HEK293 (cell line): ENCODE measurements at regions not wholly inside any gene's neighbourhood (a gene's known extent, or its start where the extent isn't known, plus 50 kb on each side); places are given as distances from the start of the nearest gene placed in this dataset.

Experiments used
- ZBTB21 ChIP-seq: fragments of 450-650 bp; formaldehyde crosslinking; IDR thresholded peaks from 2 replicates; pipeline ENCODE4 v1.5.1; 2017; ENCODE audit warnings: missing biosample characterization, missing genetic modification characterization
- ZNF138 ChIP-seq: fragments of 450-650 bp; formaldehyde crosslinking; IDR thresholded peaks from 2 replicates; pipeline ENCODE4 v1.5.1; 2016; ENCODE audit warnings: missing biosample characterization, missing genetic modification characterization, borderline replicate concordance
- ZNF155 ChIP-seq: fragments of 450-650 bp; formaldehyde crosslinking; IDR thresholded peaks from 2 replicates; pipeline ENCODE4 v1.5.1; 2016; ENCODE audit warnings: missing biosample characterization, missing genetic modification characterization
- ZNF184 ChIP-seq: fragments of 450-650 bp; IDR thresholded peaks from 2 replicates; pipeline ENCODE4 v1.5.1; 2018; ENCODE audit warnings: missing biosample characterization, mild to moderate bottlenecking, missing genetic modification characterization
- ZNF350 ChIP-seq: fragments of 450-650 bp; formaldehyde crosslinking; IDR thresholded peaks from 2 replicates; pipeline ENCODE4 v1.5.0; 2017; ENCODE audit warnings: missing biosample characterization, mild to moderate bottlenecking, missing genetic modification characterization
- ZNF394 ChIP-seq: fragments of 450-650 bp; formaldehyde crosslinking; IDR thresholded peaks from 2 replicates; pipeline ENCODE4 v1.5.1; 2016; ENCODE audit warnings: missing biosample characterization, missing genetic modification characterization, mild to moderate bottlenecking, moderate library complexity, borderline replicate concordance
- TF ChIP-seq, protein P1 (sequence below): fragments of 450-650 bp; formaldehyde crosslinking; IDR thresholded peaks from 2 replicates; pipeline ENCODE4 v1.5.1; 2016; ENCODE audit warnings: missing biosample characterization, missing genetic modification characterization
- TF ChIP-seq, protein P2 (sequence below): fragments of 450-650 bp; formaldehyde crosslinking; IDR thresholded peaks from 2 replicates; pipeline ENCODE4 v1.5.1; 2016; ENCODE audit warnings: missing biosample characterization, missing genetic modification characterization
- TF ChIP-seq, protein P3 (sequence below): fragments of 450-650 bp; formaldehyde crosslinking; IDR thresholded peaks from 2 replicates; pipeline ENCODE4 v1.5.1; 2016; ENCODE audit warnings: missing biosample characterization, missing genetic modification characterization
- TF ChIP-seq, protein P4 (sequence below): fragments of 450-650 bp; formaldehyde crosslinking; IDR thresholded peaks from 2 replicates; pipeline ENCODE4 v1.5.1; 2016; ENCODE audit warnings: missing biosample characterization, missing genetic modification characterization, low read depth
- TF ChIP-seq, protein P5 (sequence below): fragments of 450-650 bp; formaldehyde crosslinking; IDR thresholded peaks from 2 replicates; pipeline ENCODE4 v1.5.1; 2016; ENCODE audit warnings: missing biosample characterization, missing genetic modification characterization

GRCh38 chr6:139834232-139834631 is 459.8 kb upstream of the CITED2 start:
- TF ChIP-seq, protein P1, sequence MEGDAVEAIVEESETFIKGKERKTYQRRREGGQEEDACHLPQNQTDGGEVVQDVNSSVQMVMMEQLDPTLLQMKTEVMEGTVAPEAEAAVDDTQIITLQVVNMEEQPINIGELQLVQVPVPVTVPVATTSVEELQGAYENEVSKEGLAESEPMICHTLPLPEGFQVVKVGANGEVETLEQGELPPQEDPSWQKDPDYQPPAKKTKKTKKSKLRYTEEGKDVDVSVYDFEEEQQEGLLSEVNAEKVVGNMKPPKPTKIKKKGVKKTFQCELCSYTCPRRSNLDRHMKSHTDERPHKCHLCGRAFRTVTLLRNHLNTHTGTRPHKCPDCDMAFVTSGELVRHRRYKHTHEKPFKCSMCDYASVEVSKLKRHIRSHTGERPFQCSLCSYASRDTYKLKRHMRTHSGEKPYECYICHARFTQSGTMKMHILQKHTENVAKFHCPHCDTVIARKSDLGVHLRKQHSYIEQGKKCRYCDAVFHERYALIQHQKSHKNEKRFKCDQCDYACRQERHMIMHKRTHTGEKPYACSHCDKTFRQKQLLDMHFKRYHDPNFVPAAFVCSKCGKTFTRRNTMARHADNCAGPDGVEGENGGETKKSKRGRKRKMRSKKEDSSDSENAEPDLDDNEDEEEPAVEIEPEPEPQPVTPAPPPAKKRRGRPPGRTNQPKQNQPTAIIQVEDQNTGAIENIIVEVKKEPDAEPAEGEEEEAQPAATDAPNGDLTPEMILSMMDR (tag by site-specific recombination): no peak
- TF ChIP-seq ZNF394 (tag by site-specific recombination) (no peak), ZNF155 (tag by site-specific recombination) (no peak), ZNF184 (tag by site-specific recombination) (no peak), ZNF350 (tag by site-specific recombination) (no peak), ZNF138 (no peak), ZBTB21 (no peak)
- TF ChIP-seq, protein P2, sequence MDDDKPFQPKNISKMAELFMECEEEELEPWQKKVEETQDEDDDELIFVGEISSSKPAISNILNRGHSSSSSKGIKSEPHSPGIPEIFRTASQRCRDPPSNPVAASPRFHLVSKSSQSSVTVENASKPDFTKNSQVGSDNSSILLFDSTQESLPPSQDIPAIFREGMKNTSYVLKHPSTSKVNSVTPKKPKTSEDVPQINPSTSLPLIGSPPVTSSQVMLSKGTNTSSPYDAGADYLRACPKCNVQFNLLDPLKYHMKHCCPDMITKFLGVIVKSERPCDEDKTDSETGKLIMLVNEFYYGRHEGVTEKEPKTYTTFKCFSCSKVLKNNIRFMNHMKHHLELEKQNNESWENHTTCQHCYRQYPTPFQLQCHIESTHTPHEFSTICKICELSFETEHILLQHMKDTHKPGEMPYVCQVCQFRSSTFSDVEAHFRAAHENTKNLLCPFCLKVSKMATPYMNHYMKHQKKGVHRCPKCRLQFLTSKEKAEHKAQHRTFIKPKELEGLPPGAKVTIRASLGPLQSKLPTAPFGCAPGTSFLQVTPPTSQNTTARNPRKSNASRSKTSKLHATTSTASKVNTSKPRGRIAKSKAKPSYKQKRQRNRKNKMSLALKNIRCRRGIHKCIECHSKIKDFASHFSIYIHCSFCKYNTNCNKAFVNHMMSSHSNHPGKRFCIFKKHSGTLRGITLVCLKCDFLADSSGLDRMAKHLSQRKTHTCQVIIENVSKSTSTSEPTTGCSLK (tag by site-specific recombination): no peak
- TF ChIP-seq, protein P3, sequence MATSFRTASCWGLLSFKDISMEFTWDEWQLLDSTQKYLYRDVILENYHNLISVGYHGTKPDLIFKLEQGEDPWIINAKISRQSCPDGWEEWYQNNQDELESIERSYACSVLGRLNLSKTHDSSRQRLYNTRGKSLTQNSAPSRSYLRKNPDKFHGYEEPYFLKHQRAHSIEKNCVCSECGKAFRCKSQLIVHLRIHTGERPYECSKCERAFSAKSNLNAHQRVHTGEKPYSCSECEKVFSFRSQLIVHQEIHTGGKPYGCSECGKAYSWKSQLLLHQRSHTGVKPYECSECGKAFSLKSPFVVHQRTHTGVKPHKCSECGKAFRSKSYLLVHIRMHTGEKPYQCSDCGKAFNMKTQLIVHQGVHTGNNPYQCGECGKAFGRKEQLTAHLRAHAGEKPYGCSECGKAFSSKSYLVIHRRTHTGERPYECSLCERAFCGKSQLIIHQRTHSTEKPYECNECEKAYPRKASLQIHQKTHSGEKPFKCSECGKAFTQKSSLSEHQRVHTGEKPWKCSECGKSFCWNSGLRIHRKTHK (tag by site-specific recombination): no peak
- TF ChIP-seq, protein P4, sequence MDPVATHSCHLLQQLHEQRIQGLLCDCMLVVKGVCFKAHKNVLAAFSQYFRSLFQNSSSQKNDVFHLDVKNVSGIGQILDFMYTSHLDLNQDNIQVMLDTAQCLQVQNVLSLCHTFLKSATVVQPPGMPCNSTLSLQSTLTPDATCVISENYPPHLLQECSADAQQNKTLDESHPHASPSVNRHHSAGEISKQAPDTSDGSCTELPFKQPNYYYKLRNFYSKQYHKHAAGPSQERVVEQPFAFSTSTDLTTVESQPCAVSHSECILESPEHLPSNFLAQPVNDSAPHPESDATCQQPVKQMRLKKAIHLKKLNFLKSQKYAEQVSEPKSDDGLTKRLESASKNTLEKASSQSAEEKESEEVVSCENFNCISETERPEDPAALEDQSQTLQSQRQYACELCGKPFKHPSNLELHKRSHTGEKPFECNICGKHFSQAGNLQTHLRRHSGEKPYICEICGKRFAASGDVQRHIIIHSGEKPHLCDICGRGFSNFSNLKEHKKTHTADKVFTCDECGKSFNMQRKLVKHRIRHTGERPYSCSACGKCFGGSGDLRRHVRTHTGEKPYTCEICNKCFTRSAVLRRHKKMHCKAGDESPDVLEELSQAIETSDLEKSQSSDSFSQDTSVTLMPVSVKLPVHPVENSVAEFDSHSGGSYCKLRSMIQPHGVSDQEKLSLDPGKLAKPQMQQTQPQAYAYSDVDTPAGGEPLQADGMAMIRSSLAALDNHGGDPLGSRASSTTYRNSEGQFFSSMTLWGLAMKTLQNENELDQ: no peak
- TF ChIP-seq, protein P5, sequence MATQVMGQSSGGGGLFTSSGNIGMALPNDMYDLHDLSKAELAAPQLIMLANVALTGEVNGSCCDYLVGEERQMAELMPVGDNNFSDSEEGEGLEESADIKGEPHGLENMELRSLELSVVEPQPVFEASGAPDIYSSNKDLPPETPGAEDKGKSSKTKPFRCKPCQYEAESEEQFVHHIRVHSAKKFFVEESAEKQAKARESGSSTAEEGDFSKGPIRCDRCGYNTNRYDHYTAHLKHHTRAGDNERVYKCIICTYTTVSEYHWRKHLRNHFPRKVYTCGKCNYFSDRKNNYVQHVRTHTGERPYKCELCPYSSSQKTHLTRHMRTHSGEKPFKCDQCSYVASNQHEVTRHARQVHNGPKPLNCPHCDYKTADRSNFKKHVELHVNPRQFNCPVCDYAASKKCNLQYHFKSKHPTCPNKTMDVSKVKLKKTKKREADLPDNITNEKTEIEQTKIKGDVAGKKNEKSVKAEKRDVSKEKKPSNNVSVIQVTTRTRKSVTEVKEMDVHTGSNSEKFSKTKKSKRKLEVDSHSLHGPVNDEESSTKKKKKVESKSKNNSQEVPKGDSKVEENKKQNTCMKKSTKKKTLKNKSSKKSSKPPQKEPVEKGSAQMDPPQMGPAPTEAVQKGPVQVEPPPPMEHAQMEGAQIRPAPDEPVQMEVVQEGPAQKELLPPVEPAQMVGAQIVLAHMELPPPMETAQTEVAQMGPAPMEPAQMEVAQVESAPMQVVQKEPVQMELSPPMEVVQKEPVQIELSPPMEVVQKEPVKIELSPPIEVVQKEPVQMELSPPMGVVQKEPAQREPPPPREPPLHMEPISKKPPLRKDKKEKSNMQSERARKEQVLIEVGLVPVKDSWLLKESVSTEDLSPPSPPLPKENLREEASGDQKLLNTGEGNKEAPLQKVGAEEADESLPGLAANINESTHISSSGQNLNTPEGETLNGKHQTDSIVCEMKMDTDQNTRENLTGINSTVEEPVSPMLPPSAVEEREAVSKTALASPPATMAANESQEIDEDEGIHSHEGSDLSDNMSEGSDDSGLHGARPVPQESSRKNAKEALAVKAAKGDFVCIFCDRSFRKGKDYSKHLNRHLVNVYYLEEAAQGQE (tag by site-specific recombination): no peak
